Loucy (cell line): ENCODE measurements at regions not wholly inside any gene's neighbourhood (a gene's known extent, or its start where the extent isn't known, plus 50 kb on each side); places are given as distances from the start of the nearest gene placed in this dataset.

Source experiments
- EZH2phosphoT487 ChIP-seq: fragments of 200-600 bp; IDR thresholded peaks from 2 replicates; pipeline ENCODE4 v1.6.1; 2018; ENCODE audit warnings: antibody characterized with exemption, mild to moderate bottlenecking, moderate library complexity, borderline replicate concordance
- TF ChIP-seq, protein P1 (sequence below): fragments of 200-600 bp; sonication (generic); conservative IDR thresholded peaks from 2 replicates; pipeline ENCODE4 v1.5.1; 2014; ENCODE audit warnings: mild to moderate bottlenecking, antibody characterized with exemption, low read length

DNA sequence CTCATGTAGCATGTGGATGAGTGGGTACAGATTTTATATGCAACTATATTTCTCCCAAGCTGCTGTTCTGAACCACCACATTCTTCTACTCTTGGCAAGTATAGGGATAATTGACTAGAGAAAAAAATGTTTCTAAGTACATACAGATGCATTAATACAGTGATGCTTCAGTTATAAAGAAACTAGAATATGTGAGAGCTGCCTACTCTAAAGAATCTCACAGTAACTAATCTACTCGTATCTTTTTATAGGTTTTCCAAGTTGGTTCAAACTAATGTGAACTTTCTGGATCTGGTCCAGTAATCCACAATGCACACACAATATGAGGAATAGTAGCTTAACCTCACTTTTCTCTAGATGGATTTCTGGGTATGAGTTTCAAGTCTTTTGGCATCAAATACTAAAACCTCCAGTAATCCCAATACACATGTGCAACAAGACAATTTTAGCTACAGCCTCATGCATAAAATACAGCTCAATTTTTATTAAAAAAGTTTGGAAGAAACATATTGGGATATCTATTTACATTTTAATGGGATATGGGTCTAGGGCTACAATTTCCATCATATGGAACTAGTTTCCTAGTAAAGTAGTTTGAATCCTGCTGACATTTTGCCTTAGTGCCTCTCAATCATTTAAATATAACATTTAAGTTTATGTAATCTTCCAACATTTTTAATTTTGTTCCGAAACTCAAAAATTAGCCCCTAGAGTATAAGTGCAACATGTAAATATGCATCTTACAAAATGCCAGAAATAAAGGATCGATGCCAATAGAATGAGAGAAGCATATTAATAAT lies 2209.7 kb downstream of the LRRC4C start:
- TF ChIP-seq, protein P1, sequence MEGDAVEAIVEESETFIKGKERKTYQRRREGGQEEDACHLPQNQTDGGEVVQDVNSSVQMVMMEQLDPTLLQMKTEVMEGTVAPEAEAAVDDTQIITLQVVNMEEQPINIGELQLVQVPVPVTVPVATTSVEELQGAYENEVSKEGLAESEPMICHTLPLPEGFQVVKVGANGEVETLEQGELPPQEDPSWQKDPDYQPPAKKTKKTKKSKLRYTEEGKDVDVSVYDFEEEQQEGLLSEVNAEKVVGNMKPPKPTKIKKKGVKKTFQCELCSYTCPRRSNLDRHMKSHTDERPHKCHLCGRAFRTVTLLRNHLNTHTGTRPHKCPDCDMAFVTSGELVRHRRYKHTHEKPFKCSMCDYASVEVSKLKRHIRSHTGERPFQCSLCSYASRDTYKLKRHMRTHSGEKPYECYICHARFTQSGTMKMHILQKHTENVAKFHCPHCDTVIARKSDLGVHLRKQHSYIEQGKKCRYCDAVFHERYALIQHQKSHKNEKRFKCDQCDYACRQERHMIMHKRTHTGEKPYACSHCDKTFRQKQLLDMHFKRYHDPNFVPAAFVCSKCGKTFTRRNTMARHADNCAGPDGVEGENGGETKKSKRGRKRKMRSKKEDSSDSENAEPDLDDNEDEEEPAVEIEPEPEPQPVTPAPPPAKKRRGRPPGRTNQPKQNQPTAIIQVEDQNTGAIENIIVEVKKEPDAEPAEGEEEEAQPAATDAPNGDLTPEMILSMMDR, result no peak
- no peak for TF ChIP-seq EZH2phosphoT487
